NCI-H1092 (cell line): ENCODE measurements at regions not wholly inside any gene's neighbourhood (a gene's known extent, or its start where the extent isn't known, plus 50 kb on each side); places are given as distances from the start of the nearest gene placed in this dataset.

Source experiments
- DNase-seq: peaks from one replicate; lab custom pipeline; 2025; lab: John Stamatoyannopoulos, UW

DNA sequence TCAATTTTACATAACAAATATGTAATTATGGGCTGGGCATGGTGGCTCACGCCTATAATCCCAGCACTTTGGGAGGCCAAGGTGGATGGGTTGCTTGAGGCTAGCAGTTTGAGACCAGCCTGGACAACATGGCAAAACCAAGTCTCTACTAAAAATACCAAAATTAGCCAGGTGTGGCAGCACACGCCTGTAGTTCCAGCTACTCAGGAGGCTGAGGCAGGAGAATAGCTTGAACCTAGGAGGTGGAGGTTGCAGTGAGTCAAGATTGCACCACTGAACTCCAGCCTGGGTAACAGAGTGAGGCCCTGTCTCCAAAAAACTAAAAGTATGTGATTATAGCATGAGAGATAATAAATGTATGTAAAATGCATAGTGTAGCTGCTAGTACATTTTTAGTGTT lies 229.0 kb downstream of the PPARGC1A start:
- DNase-seq, result no peak

DNA sequence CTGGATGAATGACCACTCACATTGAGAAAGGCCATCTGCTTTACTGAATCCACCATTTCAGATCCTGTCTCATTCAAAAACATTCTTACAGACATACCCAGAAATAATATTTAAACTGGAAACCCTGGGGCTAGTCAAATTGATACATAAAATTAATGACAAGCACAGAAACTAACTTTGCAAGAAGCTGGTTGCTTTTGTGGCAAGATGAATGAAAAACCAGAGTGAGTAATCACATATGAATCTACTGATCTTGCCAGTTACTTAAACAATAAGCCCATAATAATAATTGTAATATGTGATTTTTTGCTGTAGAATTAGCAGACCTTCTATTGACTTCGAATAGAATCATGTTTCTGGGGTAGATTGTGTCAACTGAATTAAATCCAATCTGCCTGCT lies 235.1 kb downstream of the PPARGC1A start:
- no peak for DNase-seq

DNA sequence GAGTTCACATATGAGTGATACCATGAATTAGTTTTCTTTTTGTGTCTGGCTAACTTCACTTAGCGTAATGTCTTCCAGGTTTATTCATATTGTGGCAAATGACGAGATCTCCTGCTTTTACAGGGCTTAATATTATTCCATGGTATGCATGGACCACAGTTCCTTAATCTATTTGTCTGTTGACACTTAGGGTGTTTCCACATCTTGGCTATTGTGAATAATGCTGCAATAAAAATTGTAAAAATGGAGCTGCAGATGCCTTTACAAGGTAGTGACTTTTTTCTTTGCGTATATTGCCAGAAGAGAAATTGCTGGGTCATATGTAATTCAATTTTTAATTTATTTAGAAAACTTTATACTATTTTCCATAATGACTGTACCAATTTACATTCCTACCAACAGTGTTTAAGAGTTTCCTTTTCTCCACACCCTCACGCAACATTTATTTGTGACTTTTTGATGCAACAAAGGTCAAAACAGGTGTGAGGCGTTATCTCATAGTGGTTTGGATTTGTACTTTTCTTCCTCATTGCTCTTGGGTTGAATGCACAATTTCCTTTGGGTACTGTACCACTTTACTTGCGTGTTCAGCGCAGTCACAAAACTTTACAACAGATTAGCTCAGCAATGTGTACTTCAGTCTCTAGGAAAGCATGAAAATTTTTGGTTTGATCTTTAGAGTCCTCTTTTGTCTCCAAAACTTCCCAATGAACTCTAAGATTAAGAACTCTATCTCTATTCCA lies 240.8 kb downstream of the PPARGC1A start:
- DNase-seq, result no peak

DNA sequence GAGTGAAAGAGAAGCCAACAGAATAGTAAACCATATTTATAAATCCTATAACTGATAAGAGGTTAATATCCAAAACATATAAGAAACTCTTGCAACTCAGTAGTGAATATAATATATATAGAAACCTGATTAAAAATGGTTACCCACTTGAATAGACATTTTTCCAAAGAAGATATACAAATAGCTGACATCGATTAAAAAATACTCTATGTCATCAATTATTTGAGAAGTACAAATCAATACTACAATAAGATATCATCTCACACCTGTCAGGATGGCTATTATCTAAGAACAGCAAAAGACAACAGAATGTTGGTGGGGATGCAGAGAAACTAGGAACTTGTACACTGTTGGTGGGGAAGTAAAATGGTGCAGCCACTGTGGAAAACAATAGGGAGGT lies 254.4 kb downstream of the PPARGC1A start:
- DNase-seq, result no peak

DNA sequence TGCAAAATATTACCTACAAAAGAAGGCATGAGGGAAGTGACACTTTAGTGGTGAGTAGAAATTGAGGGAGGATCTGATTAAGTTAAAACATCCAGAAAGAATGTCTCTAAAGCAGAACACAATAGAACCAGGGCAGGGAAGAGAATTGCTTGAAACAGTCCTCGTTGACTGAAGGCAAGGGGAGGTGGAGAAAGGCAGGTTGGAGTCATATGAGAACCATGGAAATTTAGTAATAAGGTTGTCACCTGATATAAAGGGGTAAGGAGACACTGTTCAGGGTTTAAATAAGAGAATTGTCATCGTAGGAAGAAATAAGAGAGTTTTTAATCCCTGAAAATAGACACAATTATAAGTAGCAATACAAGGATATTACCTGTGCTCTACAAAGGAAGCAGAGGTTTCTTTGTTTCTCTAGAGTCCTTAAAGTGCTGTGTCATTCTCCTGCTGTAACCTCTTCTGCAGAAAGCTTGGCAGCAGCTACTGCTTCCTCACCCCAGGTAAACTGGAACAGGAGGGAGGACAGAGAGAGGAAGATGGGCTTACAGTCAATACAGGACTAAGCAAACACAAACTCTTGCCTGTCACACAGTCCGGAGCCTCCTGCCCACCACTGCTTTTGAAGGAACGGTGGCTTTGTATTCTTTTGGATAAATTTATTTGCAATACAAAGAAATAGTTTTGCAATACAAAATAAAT lies 258.4 kb downstream of the PPARGC1A start:
- DNase-seq, result no peak

DNA sequence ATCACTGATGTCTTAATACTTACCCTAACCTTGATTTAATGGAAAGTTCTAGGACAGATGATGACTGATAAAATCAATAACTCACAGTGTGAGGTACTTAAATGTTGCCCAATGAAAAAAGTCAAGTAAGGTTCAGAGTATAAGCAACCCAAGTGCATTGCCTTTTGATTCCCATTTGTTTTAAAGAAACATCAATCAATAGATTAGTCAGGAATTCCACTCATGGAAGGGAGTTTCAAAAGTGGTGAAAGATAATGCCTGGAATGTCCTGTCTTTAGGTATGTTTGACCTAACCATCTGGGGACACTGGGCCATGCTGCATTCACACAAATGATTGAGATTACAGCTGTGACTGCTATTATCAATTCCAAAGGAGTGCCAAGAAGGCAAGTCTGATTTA lies 259.7 kb downstream of the PPARGC1A start:
- DNase-seq, result no peak

DNA sequence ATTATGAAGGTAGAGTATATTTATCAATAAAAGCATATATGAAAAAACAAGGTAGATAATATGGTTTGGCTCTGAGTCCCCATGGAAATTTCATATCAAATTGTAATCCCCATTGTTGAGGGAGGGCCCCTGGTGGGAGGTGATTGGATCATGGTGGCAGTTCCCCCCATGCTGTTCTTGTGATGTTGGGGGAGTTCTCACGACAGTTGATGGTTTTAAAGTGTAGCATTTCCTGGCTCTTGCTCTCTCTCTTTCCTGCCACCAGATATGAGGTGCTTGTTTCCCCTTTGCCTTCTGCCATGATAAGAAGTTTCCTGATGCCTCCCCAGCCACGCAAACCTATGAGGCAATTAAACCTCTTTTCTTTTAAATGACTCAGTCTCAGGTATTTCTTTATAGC lies 260.4 kb downstream of the PPARGC1A start:
- no peak for DNase-seq

DNA sequence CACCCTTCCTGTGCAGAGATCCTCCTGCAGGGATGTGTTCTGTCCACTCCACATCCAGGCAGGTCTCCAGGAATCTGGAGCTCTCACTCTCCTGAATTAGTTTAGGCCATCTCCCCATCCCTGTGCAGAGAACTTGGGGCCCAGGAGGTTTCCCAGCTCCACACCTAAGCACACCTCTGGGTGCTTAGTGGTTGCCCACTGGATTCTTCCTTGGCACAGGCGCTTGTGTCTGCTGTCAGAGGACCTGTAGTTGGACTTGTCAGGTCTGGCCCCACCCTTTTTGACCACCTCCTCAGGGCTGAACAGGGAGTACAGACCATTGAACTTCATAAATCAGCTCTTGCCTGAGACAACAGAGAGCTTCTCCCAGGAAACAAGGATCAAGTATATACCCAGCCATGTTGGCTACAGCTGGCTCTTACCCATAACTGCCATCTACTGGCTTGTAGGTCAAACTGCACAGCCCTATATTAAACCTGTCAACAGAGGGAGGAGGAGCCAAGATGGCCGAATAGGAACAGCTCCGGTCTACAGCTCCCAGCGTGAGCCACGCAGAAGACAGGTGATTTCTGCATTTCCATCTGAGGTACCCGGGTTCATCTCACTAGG lies 275.5 kb downstream of the PPARGC1A start:
- DNase-seq, result no peak

DNA sequence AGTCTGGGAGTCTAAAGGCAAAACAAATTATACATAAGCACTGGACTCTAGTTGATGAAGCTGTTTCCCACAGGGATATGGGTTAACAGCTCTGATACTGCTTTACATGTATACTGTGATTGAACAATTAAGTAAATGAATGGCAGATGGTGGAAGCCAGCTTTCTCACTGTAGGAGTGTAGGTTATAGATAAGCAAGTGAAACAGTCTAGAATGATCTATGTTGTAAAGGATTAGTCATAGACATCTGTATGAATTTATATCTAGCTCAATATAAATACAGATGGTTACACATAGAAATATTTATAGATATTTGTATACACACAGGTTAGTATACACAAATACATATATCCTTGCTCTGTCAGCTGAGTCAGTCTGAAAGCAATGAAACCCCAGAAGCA lies 276.1 kb downstream of the PPARGC1A start:
- DNase-seq, result no peak

DNA sequence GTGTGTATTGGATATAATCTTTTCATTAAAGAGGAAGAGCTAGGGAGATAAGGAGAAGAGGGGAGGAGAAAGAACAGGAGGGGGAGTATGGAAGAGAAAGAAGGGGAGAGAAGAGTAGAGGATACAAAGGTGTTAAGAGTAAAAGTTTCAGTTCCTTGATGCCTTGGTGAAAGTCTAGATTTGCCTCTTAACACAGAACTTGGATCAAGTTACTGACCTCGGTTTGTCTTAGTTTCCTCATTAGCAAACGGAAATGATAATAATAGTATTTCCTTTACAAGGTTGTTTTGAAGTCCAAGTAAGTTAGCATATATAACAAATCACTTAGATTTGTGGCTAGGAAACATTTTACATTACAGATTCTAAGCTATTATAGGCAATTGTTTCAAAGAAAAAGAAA lies 287.1 kb downstream of the PPARGC1A start:
- no peak for DNase-seq

DNA sequence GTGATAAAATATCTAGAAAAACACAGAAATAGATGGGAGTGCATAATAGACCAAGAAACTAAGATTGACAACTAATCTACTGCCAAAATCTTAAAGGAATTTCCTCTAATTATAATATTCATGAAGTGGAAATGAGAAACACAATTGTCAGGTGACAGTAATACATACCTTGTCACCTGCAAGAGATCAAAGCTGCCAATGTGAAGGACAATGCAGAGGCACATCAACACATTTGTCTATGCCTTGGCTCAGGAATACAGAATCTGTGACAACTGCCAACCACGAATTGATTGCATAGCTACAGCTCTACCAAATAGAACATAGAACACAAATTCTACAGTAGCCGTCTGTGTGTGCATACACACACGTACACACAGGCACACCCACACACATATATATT lies 295.7 kb downstream of the PPARGC1A start:
- DNase-seq, result no peak

DNA sequence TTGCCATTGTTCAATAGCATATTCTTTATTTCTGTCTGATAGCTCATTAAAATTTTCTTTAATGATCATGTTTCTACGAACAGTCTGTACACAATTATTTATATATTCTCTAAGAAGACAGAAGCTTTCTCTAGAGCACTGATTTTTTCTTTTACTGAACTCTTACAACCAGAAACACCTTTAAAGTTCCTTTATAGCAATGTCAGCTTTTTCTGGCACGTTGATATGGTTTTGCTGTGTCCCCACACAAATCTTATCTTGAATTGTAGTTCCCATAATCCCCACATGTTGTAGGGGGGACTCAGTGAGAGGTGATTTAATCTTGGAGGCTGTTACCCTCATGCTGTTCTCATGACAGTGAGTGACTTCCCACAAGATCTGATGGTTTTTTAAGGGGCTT lies 299.4 kb downstream of the PPARGC1A start:
- no peak for DNase-seq

DNA sequence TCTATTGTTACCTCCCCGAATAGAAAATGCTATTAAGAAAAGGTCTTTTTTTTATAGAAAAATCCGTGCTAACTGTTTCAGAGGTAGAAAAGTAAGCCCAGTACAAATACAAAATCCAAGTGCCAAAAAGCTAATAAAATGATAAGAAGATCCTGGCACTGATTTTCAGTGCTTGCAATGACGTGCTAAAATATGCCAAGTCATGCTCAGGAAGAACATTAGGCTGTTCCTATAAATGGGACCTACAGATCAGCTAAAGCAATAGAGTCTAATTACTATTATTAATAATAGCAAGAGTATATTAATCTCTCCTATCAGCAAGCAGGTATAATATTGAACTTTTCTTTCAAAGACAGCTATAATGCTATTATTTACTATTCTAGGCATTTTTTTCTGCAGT lies 305.8 kb downstream of the PPARGC1A start:
- DNase-seq, result no peak

DNA sequence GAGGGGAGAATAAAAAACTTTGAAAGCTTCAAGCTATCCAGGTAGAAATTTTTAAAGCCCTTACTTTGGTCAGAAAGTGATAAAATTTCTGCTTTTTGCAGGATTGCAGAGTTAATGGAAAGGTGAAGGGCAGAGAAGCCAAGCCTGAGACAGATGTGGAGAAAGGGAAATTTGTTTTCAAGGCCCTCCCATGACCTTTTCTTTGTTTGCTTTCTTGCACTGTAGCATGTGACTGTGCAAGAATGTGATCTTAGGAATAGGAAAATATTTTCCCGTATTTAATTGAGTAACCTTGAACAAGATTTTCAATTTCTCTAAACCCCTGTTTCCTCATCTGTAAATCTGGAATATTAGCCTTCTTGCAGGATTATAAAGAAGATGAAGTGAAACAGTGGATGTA lies 307.2 kb downstream of the PPARGC1A start:
- no peak for DNase-seq

DNA sequence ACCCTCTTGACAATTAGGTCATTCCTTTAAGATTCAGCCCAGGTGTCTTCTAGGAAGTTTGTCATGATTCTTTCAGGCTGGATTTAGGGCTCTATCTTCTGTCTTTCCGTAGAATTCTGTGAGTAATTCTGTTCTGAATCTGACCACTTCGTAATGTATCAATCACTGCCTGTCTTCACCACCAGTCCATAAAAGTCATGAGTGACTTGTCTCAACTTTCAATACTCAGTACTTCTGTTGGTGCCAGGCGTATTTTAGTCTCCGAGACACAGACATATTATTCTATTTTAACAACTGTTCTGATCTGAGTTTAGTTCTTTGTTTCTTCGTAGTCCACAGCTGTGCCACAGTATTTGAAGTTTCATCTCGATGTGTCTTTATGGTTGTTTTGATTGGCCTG lies 310.7 kb downstream of the PPARGC1A start:
- no peak for DNase-seq

DNA sequence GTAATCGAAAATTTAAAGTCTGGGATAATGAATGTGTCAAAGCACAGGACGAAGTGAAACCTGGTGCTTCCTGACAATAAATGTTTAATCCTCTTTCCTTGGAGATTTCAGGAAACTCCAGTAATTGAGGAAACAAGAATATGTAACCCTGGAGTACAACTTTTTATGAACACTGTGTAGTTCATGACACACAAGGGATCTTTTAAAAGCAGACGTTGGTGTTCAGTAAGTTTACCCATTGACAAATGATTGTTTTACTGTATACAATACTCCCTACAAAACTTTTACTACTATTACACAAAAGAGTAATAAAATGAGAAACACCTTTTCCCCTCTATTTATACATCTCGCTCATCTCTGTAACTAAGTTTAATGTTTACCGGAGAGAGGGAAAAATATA lies 312.4 kb downstream of the PPARGC1A start:
- DNase-seq, result no peak

DNA sequence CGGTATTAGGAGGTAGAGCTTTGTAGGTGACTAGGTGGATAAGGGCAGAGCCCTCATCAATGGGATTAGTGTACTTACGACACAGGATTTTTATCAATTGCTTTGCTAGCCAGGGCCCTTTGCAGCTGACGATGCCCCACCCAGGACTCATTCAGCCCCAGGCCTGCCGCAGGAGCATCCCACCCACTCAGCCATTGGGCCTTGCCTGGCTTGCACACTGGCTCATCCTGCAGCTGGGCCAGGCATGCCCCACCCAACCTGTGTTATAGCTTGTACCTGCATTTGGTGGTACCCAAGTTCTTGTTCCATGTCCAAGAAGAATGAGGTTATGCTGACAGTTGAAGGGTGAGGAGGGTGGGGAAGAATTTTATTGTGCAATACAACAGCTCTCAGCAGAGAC lies 317.5 kb downstream of the PPARGC1A start:
- no peak for DNase-seq

DNA sequence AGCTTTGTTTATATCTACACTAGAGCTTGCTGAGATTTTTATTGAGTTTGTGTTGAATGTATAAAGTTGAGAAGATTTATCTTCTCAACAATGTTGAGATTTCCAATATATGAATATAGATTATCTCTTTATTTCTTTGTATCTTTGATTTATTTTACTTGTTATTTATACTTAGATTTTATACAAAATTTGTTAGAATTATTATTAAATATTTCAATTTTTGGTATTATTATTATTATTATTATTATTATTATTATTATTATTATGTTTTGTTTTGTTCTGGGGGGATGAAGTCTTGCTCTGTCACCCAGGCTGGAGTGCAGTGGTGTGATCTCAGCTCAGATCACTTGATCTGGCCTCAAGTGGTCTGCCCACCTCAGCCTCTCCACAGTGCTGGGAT lies 322.5 kb downstream of the PPARGC1A start:
- DNase-seq, result no peak

DNA sequence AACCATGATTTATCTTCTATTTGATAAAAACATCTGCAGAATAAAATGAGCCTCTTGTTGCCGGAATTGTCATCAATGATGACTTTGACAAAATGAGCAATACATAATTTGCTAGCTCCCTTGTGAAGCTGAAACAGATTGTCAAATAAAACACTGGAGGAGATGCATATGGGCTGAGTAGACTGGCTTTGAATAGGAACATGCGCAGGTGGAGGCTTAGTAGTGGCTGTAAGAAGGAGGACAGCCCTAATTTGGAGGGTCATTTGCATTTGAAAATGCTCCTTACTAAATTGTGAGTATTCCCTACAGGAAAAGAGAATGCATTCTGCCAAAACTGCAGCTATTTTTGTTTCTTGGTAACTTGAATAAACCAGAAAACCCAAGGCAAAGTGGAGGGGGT lies 329.1 kb downstream of the PPARGC1A start:
- no peak for DNase-seq

DNA sequence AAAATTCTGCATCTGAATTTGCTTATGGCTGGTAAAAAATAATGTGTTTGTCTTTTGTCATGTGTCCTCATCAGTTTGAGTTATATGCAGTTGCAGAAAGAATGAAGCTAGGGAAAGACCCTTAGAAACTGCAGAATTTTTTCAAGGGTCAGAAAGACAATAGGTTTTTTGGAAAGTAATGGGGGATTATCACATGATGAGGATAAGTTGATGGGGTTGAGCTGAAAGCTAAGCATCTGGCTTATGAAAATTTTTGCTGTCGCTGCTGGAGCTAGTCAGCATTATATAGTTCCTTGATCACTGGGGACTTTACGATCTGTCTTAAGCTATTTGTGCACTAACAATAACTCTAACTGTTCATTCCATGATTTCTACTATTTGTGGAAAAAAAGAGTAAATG lies 331.7 kb downstream of the PPARGC1A start:
- DNase-seq, result no peak

DNA sequence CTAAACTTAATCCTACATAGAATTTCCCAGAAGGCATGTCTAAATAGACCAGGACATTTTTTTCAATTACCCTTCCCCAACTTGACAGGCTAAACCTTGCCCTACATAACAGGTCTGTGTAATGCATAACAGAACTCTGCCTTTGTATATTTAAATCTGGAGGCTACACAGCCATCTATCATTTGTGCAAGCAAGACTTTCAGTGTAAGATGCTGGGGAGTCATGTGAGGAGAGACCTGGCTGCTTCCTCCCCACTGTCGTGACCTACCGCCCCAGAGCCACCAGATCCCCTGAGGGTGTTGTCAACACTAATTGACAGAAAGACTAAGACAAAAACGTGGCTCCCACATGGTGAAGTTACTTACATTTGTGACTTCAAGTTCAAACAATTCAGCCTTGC lies 342.2 kb downstream of the PPARGC1A start:
- DNase-seq, result no peak

DNA sequence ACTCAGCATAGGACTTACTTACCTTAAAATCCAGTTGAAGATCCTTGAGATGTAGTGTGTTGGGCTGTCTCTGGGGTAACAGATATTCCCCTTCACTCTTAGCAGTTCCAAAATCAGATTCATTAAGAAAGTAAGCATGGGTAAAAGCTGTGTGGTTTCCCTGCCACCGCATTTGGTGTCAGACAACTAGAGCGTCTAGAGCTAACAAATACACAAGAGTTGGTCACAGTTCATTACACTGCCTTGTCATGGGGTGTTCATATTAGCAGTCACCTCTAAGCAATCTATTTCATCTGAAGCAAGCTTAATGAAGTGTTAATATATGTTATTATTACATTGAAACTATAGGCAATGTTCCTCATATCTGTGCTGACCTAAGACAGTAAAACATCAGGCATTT lies 342.8 kb downstream of the PPARGC1A start:
- no peak for DNase-seq

DNA sequence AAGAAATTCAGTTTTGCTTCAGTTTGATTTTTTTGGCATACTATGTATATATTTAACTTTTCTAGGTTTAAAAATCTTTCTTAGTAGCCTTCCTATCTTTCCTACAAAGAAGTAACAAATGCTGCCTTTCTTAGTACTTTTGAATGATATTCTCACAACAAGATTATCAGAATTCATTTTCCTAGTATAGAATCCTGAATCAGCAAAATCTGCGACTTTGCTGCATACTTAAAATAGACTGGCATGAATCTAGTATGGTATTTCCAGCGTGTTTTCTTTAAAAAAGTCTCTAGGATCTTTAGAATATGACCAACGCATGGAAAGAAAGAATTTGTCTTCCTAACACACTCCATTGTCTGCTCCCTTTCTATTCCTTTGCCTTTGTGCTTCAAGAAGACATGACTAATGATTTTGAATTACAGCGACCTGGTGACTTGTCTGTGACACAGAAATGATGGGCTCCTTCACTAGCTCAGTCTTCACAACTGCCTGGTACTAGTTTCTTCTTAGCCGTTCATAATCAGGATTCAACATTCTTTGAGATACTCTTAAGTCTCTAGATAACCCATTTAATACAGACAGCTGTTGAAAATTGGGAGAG lies 349.8 kb downstream of the PPARGC1A start:
- no peak for DNase-seq
